ENCODE measurements at regions not wholly inside any gene's neighbourhood (a gene's known extent, or its start where the extent isn't known, plus 50 kb on each side); places are given as distances from the start of the nearest gene placed in this dataset.

GRCh38 chr5:10064546-10065195, 185.0 kb downstream of the ATPSCKMT start:
- Histone ChIP-seq H3K4me2 (no peak overlapping the region), H4K20me1 (ENCODE audit: low read depth) (no peaks in the 10 kb centered on the region), H3K4me3 (no peak overlapping the region), H3K9ac (no peak overlapping the region), H3K79me2 (ENCODE audit: low read depth) (no peaks in the 10 kb centered on the region), H3K36me3 (no peaks in the 10 kb centered on the region), H3K4me1 (no peaks in the 10 kb centered on the region), H2AFZ (replicated peaks) (no peak overlapping the region), H3K9me3 (ENCODE audit: low read depth) (no peaks in the 10 kb centered on the region), H3K27ac (no peak overlapping the region), H3K27me3 (no peaks in the 10 kb centered on the region), H3F3A (ENCODE audit: low read depth) (no peaks in the 10 kb centered on the region)
- no peaks in the 10 kb centered on the region for H3K36me3 Mint-ChIP-seq
- H3K4me3 Mint-ChIP-seq: no peak overlapping the region
- no peak for DNase-seq (ENCODE audit: low spot score)
- peaks cover 3% of the 10 kb centered on the region for H3K27me3 Mint-ChIP-seq (ENCODE audit: insufficient read depth, low read depth)
- no peak for TF ChIP-seq EZH2 (IDR thresholded peaks at IDR 0.05)
- TF ChIP-seq, protein P1, sequence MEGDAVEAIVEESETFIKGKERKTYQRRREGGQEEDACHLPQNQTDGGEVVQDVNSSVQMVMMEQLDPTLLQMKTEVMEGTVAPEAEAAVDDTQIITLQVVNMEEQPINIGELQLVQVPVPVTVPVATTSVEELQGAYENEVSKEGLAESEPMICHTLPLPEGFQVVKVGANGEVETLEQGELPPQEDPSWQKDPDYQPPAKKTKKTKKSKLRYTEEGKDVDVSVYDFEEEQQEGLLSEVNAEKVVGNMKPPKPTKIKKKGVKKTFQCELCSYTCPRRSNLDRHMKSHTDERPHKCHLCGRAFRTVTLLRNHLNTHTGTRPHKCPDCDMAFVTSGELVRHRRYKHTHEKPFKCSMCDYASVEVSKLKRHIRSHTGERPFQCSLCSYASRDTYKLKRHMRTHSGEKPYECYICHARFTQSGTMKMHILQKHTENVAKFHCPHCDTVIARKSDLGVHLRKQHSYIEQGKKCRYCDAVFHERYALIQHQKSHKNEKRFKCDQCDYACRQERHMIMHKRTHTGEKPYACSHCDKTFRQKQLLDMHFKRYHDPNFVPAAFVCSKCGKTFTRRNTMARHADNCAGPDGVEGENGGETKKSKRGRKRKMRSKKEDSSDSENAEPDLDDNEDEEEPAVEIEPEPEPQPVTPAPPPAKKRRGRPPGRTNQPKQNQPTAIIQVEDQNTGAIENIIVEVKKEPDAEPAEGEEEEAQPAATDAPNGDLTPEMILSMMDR (IDR thresholded peaks at IDR 0.05): no peak
- no peak for TF ChIP-seq EZH2phosphoT487 (IDR thresholded peaks at IDR 0.05)
- no peak overlapping the region for H3K27ac Mint-ChIP-seq
- peaks cover 5% of the 10 kb centered on the region for H3K9me3 Mint-ChIP-seq
- H3K4me1 Mint-ChIP-seq: no peaks in the 10 kb centered on the region

DNA sequence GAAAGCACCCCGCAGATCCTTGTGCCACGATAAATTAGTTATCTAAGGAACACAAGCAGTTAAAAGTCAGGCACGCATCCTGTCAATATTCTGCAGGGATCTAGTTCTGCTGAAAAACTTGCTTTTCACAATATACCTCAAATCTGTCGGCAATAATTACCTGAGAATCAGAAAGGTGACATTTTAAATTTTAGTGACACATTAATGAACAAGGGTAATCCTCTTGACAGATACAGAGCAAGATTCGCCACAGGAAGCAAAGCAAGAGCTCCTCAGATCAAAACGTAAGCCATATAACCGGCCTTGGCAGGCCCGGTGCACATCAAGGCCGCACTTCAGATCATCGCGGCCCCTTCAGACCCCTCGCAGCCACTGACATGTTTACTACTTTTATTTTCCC, 185.7 kb downstream of the ATPSCKMT start:
- H3K4me1 Mint-ChIP-seq: no peaks in the 10 kb centered on the region
- H3K9me3 Mint-ChIP-seq: peaks cover 5% of the 10 kb centered on the region
- H3K27me3 Mint-ChIP-seq (ENCODE audit: insufficient read depth, low read depth): peaks cover 3% of the 10 kb centered on the region
- peak overlapping the region; percentile 69 for H3K27ac Mint-ChIP-seq
- H3K4me3 Mint-ChIP-seq: no peak overlapping the region
- Histone ChIP-seq H3K4me2 (no peak overlapping the region), H3K79me2 (ENCODE audit: low read depth) (no peaks in the 10 kb centered on the region), H3F3A (ENCODE audit: low read depth) (no peaks in the 10 kb centered on the region), H3K9ac (no peak overlapping the region), H3K36me3 (no peaks in the 10 kb centered on the region), H4K20me1 (ENCODE audit: low read depth) (no peaks in the 10 kb centered on the region), H2AFZ (replicated peaks) (no peak overlapping the region), H3K4me3 (no peak overlapping the region), H3K4me1 (no peaks in the 10 kb centered on the region), H3K9me3 (ENCODE audit: low read depth) (no peaks in the 10 kb centered on the region), H3K27ac (no peak overlapping the region), H3K27me3 (no peaks in the 10 kb centered on the region)
- H3K36me3 Mint-ChIP-seq: no peaks in the 10 kb centered on the region
- TF ChIP-seq EZH2phosphoT487 (IDR thresholded peaks at IDR 0.05) (no peak), EZH2 (IDR thresholded peaks at IDR 0.05) (no peak)
- TF ChIP-seq, protein P1 (IDR thresholded peaks at IDR 0.05): no peak
- DNase-seq (ENCODE audit: low spot score): no peak

- H3K9me3 Mint-ChIP-seq: peaks cover 5% of the 10 kb centered on the region
- TF ChIP-seq EZH2 (IDR thresholded peaks at IDR 0.05) (no peak), EZH2phosphoT487 (IDR thresholded peaks at IDR 0.05) (no peak)
- TF ChIP-seq, protein P1 (IDR thresholded peaks at IDR 0.05): no peak
- H2AFZ ChIP-seq (replicated peaks): no peak overlapping the region
- no peak overlapping the region for H3K27ac ChIP-seq
- H3F3A ChIP-seq (ENCODE audit: low read depth): no peaks in the 10 kb centered on the region
- no peaks in the 10 kb centered on the region for H3K79me2 ChIP-seq (ENCODE audit: low read depth)
- H3K36me3 ChIP-seq: no peaks in the 10 kb centered on the region
- no peak for DNase-seq (ENCODE audit: low spot score)
- H4K20me1 ChIP-seq (ENCODE audit: low read depth): no peaks in the 10 kb centered on the region
- H3K4me1 Mint-ChIP-seq: no peaks in the 10 kb centered on the region
- no peak overlapping the region for H3K27ac Mint-ChIP-seq
- no peaks in the 10 kb centered on the region for H3K36me3 Mint-ChIP-seq
- H3K9ac ChIP-seq: no peak overlapping the region
- no peaks in the 10 kb centered on the region for H3K27me3 ChIP-seq
- no peak overlapping the region for H3K4me3 Mint-ChIP-seq
- no peak overlapping the region for H3K4me2 ChIP-seq
- no peaks in the 10 kb centered on the region for H3K4me1 ChIP-seq
- no peaks in the 10 kb centered on the region for H3K9me3 ChIP-seq (ENCODE audit: low read depth)
- H3K4me3 ChIP-seq: no peak overlapping the region
- H3K27me3 Mint-ChIP-seq (ENCODE audit: insufficient read depth, low read depth): peaks cover 3% of the 10 kb centered on the region
Observed at GRCh38 chr5:10059980-10060379, 189.7 kb downstream of the ATPSCKMT start.

Data from neural progenitor cell (in vitro differentiated cells).